Mesenchymal stem cell (in vitro differentiated cells and primary cell): ENCODE measurements at regions not wholly inside any gene's neighbourhood (a gene's known extent, or its start where the extent isn't known, plus 50 kb on each side); places are given as distances from the start of the nearest gene placed in this dataset.
"Not testable (repeated sequence)": the region's sequence is repeated elsewhere in the genome, so short reads cannot be mapped to it uniquely, and the experiment has no call there.

Experiments used
- DNase-seq: peaks from one replicate; pipeline ENCODE4 v3.0.0-alpha.2; 2013
- H2AFZ ChIP-seq: one replicate; pipeline ENCODE4 v1.6.1; 2013; ENCODE audit warnings: low read depth, mild to moderate bottlenecking, control low read depth, inconsistent platforms, low read length, moderate library complexity
- H2AK5ac ChIP-seq: 2 replicates; pipeline ENCODE4 v1.6.1; 2013; ENCODE audit warnings: low read length, moderate library complexity, mild to moderate bottlenecking, inconsistent platforms; ENCODE audit not compliant: severe bottlenecking
- H2BK120ac ChIP-seq: one replicate; pipeline ENCODE4 v1.6.1; 2013; ENCODE audit warnings: low read depth, mild to moderate bottlenecking, inconsistent platforms, low read length, moderate library complexity
- H2BK12ac ChIP-seq, 2 experiments: one replicate each; pipeline ENCODE4 v1.6.1; 2013; ENCODE audit warnings: inconsistent platforms in 2 of 2, low read length in 2 of 2, mild to moderate bottlenecking in 2 of 2, moderate library complexity in 2 of 2, control low read depth in 1 of 2
- H2BK15ac ChIP-seq: one replicate; pipeline ENCODE4 v1.6.1; 2013; ENCODE audit warnings: mild to moderate bottlenecking, low read depth, inconsistent platforms; ENCODE audit not compliant: poor library complexity, severe bottlenecking
- H2BK5ac ChIP-seq: 2 replicates; pipeline ENCODE4 v1.6.1; 2013; ENCODE audit warnings: low read depth, mild to moderate bottlenecking, low read length, control low read depth, inconsistent platforms; ENCODE audit not compliant: poor library complexity, severe bottlenecking
- H3K14ac ChIP-seq, 2 experiments: one replicate each; pipeline ENCODE4 v1.6.1; 2013; ENCODE audit warnings: inconsistent platforms in 2 of 2, low read length in 2 of 2, control low read depth in 1 of 2, mild to moderate bottlenecking in 1 of 2, moderate library complexity in 1 of 2
- H3K18ac ChIP-seq, 2 experiments: one replicate each; pipeline ENCODE4 v1.6.1; 2013; ENCODE audit warnings: inconsistent platforms in 2 of 2, low read length in 2 of 2, control low read depth in 1 of 2, low read depth in 1 of 2, mild to moderate bottlenecking in 1 of 2
- H3K23ac ChIP-seq, 2 experiments: one replicate each; pipeline ENCODE4 v1.6.1; 2013; ENCODE audit warnings: inconsistent platforms in 2 of 2, low read length in 2 of 2, mild to moderate bottlenecking in 2 of 2, moderate library complexity in 2 of 2, control low read depth in 1 of 2
- H3K27ac ChIP-seq: 2 replicates; pipeline ENCODE4 v1.5.1; 2013; ENCODE audit warnings: mild to moderate bottlenecking, moderate library complexity, low read length, control low read depth, inconsistent platforms; ENCODE audit not compliant: poor library complexity, severe bottlenecking
- H3K27me3 ChIP-seq, 2 experiments: 2 replicates each; pipeline versions ENCODE4 v1.6.1 to v1.7.0; 2013; ENCODE audit warnings: low read length in 2 of 2, mild to moderate bottlenecking in 2 of 2, moderate library complexity in 2 of 2, control low read depth in 1 of 2, inconsistent platforms in 1 of 2; ENCODE audit not compliant: control insufficient read depth in 1 of 2, insufficient read depth in 1 of 2
- H3K36me3 ChIP-seq, 2 experiments: 2 replicates each; pipeline versions ENCODE4 v1.6.1 to v1.7.0; 2013; ENCODE audit warnings: low read length in 2 of 2, control low read depth in 1 of 2, inconsistent platforms in 1 of 2, low read depth in 1 of 2, mild to moderate bottlenecking in 1 of 2; ENCODE audit not compliant: insufficient read depth in 2 of 2, control insufficient read depth in 1 of 2
- H3K4ac ChIP-seq, 2 experiments: one replicate each; pipeline ENCODE4 v1.6.1; 2013; ENCODE audit warnings: inconsistent platforms in 2 of 2, low read length in 2 of 2, mild to moderate bottlenecking in 2 of 2, moderate library complexity in 2 of 2, control low read depth in 1 of 2, low read depth in 1 of 2
- H3K4me1 ChIP-seq: 2 replicates; pipeline ENCODE4 v1.6.1; 2013; ENCODE audit warnings: low read depth, low read length, control low read depth; ENCODE audit not compliant: control insufficient read depth, insufficient read depth
- H3K4me2 ChIP-seq: 2 replicates; pipeline ENCODE4 v1.6.1; 2013; ENCODE audit warnings: low read length, mild to moderate bottlenecking, inconsistent platforms; ENCODE audit not compliant: poor library complexity, severe bottlenecking
- H3K4me3 ChIP-seq, 2 experiments: 2 replicates each; pipeline versions ENCODE4 v1.5.1 to v1.7.0; 2013; ENCODE audit warnings: low read length in 2 of 2, mild to moderate bottlenecking in 2 of 2, control low read depth in 1 of 2, low read depth in 1 of 2; ENCODE audit not compliant: insufficient read depth in 1 of 2
- H3K79me1 ChIP-seq: replicated peaks from 2 replicates; pipeline ENCODE4 v1.6.1; 2013; ENCODE audit warnings: mild to moderate bottlenecking, control low read depth, low read length, inconsistent platforms; ENCODE audit not compliant: poor library complexity, severe bottlenecking
- H3K9ac ChIP-seq: 2 replicates; pipeline ENCODE4 v1.7.0; 2013; ENCODE audit warnings: mild to moderate bottlenecking, low read length, moderate library complexity
- H3K9me3 ChIP-seq: 2 replicates; pipeline ENCODE4 v1.7.0; 2013; ENCODE audit warnings: mild to moderate bottlenecking, low read length; ENCODE audit not compliant: control insufficient read depth
- H4K8ac ChIP-seq: one replicate; pipeline ENCODE4 v1.6.1; 2013; ENCODE audit warnings: inconsistent platforms, mild to moderate bottlenecking, low read length, moderate library complexity
- H4K91ac ChIP-seq: one replicate; pipeline ENCODE4 v1.6.1; 2013; ENCODE audit warnings: mild to moderate bottlenecking, low read length, inconsistent platforms
- WGBS: methylation state at CpG from one replicate; pipeline ENCODE4 v1.1.7; 2013; ENCODE audit warnings: mixed read lengths; 5-methylcytosine and 5-hydroxymethylcytosine counted together

DNA sequence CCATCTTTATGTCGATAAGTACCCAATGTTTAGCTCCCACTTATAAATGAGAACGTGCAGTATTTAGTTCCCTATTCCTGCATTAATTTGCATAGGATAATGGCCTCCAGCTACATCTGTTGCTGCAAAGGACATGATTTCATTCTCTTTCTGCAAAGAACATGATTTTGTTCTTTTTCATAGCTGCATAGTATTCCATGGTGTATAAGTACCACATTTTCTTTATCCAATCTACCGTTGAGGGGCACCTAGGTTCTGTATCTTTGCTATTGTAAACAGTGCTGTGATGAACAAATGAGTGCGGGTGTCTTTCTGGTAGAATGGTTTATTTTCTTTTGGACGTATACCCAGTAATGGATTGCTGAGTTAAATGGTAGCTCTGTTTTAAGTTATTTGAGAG is 63.0 kb downstream of the HLX start:
- Histone ChIP-seq H3K9me3 (peaks cover 5% of the 10 kb centered on the region), H3K4me3 (no peak overlapping the region), H2BK15ac (no peak overlapping the region), H3K4me2 (no peak overlapping the region), H2BK12ac (no peak overlapping the region), H3K27me3 (no peaks in the 10 kb centered on the region), H3K27ac (no peak overlapping the region), H3K23ac (no peak overlapping the region), H2AK5ac (no peak overlapping the region), H3K18ac (no peak overlapping the region), H3K4me1 (no peaks in the 10 kb centered on the region), H4K91ac (no peak overlapping the region), H4K8ac (no peak overlapping the region), H3K36me3 (no peaks in the 10 kb centered on the region), H3K4ac (no peak overlapping the region), H3K79me1 (no peaks in the 10 kb centered on the region), H3K14ac (no peak overlapping the region), H2AFZ (no peak overlapping the region), H2BK120ac (no peak overlapping the region), H3K9ac (no peak overlapping the region), H2BK5ac (no peak overlapping the region)
- 96% methylated on average over 5 of the region's 5 CpGs for WGBS
- DNase-seq: no peak

DNA sequence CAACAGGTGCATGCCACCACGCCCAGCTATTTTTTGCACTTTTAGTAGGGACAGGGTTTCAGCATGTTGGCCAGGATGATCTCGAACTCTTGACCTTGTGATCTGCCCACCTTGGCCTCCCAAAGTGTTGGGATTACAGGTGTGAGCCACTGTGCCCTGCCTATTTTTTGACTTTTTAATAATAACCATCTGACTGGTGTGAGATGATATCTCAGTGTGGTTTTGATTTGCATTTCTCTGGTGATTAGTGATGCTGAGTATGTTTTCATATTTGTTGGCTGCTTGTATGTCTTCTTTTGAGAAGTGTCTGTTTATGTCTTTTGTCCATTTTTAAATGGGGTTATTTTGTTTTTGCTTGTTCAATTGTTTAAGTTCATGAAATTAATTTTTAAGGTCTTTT is 63.7 kb downstream of the HLX start:
- WGBS: 95% methylated on average over 2 of the region's 2 CpGs
- not testable (repeated sequence) for H3K9ac ChIP-seq, H3K9me3 ChIP-seq, H3K4ac ChIP-seq, H2BK120ac ChIP-seq, H2AK5ac ChIP-seq, H3K4me3 ChIP-seq, H3K4me2 ChIP-seq, H3K36me3 ChIP-seq, H2AFZ ChIP-seq, H3K18ac ChIP-seq, H3K27me3 ChIP-seq, H4K91ac ChIP-seq, DNase-seq, H3K79me1 ChIP-seq, H3K14ac ChIP-seq, H3K4me1 ChIP-seq, H3K27ac ChIP-seq, H2BK5ac ChIP-seq, H2BK12ac ChIP-seq, H2BK15ac ChIP-seq, H4K8ac ChIP-seq, H3K23ac ChIP-seq

DNA sequence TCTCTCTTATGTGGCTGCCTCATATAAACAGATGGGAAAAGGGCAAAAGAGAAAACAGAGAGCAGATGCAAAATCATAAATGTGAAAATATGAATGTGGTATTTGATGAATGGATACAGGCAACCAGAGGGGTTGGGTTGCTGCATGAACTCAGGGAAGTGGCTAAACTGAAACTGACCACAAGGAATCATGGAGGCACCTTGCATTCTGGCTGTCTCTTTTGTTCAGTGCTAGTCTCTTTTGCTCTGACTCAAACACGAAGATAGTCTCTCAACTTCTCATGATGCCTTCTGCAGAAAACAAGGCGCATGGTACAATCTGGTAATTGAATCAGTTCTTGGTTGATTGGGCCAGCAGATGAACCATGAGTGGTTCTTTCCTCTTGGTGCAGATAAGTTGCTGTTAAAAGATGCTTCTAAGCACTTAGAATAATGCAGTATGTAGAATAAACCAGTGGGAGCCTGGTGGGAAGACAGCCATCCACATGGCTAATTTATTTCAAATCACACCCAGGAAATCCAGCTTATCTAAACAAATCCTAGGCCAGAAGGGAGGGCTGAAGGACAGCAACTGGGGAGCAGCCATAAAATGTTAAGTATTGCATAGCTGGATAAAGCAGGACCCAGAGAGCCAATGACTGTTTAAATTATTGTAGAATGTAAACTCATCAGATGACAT is 64.2 kb downstream of the HLX start:
- 49% methylated on average over 2 of the region's 2 CpGs for WGBS
- Histone ChIP-seq H2BK120ac (no peak overlapping the region), H3K23ac (no peak overlapping the region), H2BK15ac (no peak overlapping the region), H4K8ac (no peak overlapping the region), H3K9me3 (peaks cover 11% of the 10 kb centered on the region), H4K91ac (no peak overlapping the region), H3K4me2 (no peak overlapping the region), H3K9ac (no peak overlapping the region), H3K79me1 (no peaks in the 10 kb centered on the region), H3K18ac (no peak overlapping the region), H3K4ac (peak overlapping the region in 1 of 2 experiments; percentile 26), H3K36me3 (no peaks in the 10 kb centered on the region), H3K4me3 (no peak overlapping the region), H3K27ac (no peak overlapping the region), H3K4me1 (no peaks in the 10 kb centered on the region), H2BK5ac (no peak overlapping the region), H2AFZ (no peak overlapping the region), H2BK12ac (no peak overlapping the region), H2AK5ac (no peak overlapping the region), H3K27me3 (no peaks in the 10 kb centered on the region), H3K14ac (no peak overlapping the region)
- DNase-seq: peak; percentile 57

DNA sequence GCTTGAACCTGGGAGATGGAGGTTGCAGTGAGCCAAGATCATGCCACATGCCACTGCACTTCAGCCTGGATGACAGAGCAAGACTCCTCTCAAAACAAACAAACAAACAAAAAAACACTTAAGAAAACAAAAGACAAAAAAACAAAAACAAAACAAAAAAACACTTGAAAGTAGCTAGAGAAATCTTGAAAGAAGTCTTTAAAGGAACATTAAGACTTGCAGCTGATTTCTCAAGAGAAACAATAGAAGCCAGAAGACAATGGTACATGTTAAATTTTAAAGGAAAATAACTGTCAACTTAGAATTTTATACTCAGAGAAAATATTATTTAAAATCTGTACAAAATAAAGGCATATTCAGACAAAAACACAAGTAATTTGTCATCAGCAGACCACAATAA is 71.3 kb downstream of the HLX start:
- H3K27me3 ChIP-seq: no peaks in the 10 kb centered on the region
- no peak overlapping the region for H2AK5ac ChIP-seq
- no peak overlapping the region for H4K8ac ChIP-seq
- no peak overlapping the region for H2AFZ ChIP-seq
- no peak overlapping the region for H3K9ac ChIP-seq
- H3K23ac ChIP-seq: no peak overlapping the region
- H3K9me3 ChIP-seq: peaks cover 35% of the 10 kb centered on the region
- H3K79me1 ChIP-seq: no peaks in the 10 kb centered on the region
- no peak overlapping the region for H4K91ac ChIP-seq
- no peak overlapping the region for H3K14ac ChIP-seq
- no peak overlapping the region for H3K4me2 ChIP-seq
- no peak overlapping the region for H2BK5ac ChIP-seq
- DNase-seq: peak; percentile 26
- no peak overlapping the region for H2BK12ac ChIP-seq
- no peak overlapping the region for H3K4me3 ChIP-seq
- H3K4me1 ChIP-seq: no peaks in the 10 kb centered on the region
- no peak overlapping the region for H2BK15ac ChIP-seq
- no peak overlapping the region for H2BK120ac ChIP-seq
- no peak overlapping the region for H3K4ac ChIP-seq
- H3K27ac ChIP-seq: no peak overlapping the region
- no peak overlapping the region for H3K18ac ChIP-seq
- no peaks in the 10 kb centered on the region for H3K36me3 ChIP-seq
